Endothelial cell of hepatic sinusoid (primary cell): ENCODE measurements at regions not wholly inside any gene's neighbourhood (a gene's known extent, or its start where the extent isn't known, plus 50 kb on each side); places are given as distances from the start of the nearest gene placed in this dataset.

ENCODE experiments used
- in situ Hi-C: cut with HindIII; loops from 2 replicates; pipeline ENCODE4 v1.10.0; 2017; ENCODE audit warnings: low sequenced_read_pairs

DNA sequence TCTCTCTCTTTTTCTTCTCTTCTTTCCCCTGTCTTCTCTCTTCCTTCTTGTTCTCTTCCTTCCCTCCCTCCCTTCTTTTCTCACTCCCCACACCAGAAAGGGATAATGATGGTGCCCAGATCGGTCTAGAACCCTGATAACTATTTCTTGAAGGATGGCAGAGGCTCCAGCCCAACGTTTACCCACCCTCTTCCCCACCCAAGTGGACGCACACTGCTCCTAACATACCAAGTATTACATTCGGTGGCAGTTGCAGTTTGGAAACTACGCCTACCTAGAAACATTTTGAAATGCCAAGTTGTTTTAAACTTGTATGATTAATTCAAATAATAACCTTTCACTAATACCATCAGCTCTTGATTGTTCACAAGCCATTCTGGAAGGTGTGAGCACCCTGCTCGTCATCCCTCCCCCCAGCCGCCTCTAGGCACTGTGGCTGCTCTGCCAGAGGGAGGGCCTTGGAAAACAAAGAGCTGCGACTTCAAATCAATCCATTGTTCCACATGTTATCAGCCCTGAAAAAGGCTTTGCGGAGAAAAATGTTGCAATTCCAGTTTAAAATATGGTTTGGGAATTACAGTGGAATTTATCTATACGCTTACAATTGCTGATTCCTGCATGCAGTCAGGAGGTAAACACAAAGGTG, 1017.5 kb upstream of the TENM3 start:
- in situ Hi-C loops: no loop called here

DNA sequence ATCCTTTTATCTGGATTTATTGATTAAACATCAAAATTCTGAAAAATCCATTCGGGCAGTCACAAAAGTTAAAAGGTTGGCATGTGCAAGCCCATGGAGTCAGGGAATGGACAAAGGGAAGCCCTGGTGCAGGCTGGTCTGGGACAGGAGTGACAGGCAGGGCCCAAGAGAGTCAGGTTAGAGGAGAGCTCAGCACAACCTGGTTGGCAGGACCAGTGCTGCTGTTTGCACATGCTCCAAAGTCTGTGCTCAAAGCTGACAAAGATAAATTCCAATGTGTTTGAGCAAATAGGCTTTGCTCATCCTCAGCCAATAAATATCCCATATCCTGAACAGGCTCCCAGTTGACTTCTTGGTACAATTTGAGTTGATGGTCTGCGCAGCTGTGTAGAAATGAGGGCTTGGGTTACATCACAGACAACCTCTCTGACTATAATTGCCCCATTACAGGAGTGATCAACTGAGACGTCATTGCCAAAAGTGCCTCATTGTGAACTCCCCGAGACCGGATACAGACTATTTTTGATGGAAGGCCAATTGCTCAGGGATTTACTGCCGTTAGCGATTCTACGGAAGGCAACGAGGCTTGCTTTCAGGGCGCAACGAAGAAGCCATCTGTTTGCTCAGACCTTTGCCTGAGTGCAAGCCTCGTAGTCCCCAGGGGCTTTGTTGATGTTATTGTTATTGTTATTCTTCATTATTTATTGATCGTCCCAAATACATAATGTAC, 1008.1 kb upstream of the TENM3 start:
- in situ Hi-C loops: no loop called here

DNA sequence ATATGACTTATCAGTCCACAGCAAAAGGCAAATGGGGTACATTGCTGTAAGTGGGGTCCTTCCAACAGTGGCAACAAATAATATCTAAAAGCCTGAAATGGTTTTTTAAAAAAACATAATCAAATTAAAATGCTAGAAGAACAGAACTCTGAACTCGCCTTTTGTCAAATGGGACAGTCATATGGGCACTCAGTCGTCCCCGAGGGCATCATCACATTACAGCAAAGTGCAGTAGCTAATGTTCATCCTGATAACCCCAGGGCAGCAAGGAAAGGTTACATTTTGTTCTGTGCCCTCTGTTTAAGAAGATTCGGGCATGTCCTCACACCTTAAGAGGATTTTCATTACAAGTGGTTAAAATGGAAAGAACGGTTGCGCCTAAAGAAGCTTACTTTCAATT, 997.9 kb upstream of the TENM3 start:
- in situ Hi-C loops: loop anchor here (5.0 kb wide), 1 partner anchor 78 kb away; no protein-coding TSS in a partner anchor

GRCh38 chr4:181249031-181249430, 994.2 kb upstream of the TENM3 start:
- in situ Hi-C loops: loop anchor here (5.0 kb wide), 1 partner anchor 82 kb away; no protein-coding TSS in a partner anchor

- in situ Hi-C loops: no loop called here
These were observed 988.4 kb upstream of the TENM3 start for GRCh38 chr4:181254771-181255170.

GRCh38 chr4:181258569-181258968, 984.6 kb upstream of the TENM3 start:
- in situ Hi-C loops: no loop called here

- in situ Hi-C loops: no loop called here
These were observed 984.0 kb upstream of the TENM3 start for GRCh38 chr4:181259081-181259709.

DNA sequence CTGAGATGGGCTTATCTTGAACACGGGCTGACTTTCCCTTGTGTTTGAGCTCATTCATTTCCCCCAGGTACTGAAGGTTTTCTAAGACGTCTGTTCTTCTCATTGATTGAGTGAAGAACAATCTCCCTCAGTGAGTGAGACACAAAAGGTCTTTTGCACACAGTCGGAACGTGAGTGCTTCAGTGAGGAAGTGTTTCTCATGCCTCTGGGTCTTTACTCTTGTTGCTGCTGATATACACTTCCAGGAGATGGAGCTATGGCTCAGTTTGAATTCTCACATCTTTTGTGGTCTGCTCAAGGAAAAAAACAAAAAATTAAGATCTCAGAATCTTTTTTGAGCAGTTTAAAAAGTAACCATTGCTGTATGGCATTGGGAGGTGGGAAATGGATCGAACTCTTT, 981.9 kb upstream of the TENM3 start:
- in situ Hi-C loops: no loop called here

DNA sequence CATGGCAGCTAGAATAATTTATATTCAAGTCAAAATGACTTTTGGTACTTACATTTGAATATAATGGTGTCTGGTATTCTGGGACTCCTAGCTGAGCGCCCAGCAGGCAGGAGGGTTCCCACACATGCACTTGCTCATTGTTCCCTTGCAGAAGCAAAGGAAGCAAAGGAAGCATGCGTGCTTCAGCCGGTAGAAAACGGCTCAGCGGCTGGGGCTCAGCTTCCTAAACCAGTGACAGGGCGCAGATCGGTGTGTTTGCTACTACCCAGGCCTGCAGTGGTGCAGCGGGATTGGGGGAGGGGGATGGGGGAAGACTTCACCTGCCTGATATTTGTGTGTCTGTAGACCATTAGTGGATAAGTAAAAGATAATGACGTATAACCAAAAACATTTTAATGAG, 978.3 kb upstream of the TENM3 start:
- in situ Hi-C loops: no loop called here

DNA sequence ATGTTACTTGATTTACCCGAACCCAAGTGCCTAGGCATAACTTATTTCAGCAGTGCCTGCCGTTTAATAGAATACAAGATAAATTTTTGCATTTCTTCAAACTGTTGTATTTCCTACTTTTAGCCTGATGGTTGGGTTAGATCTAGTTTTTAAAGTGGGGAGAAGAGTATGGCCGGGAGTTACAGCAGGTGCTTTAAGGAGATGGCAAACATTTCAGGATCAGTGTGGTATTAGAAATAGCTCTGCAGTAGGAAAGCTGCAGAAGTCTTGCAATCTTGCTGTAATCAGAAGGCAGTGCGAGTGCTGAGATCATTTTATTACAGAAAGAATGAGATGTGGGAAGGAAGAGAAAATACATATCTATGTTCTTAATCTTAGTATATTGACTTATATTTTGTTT, 977.8 kb upstream of the TENM3 start:
- in situ Hi-C loops: no loop called here

DNA sequence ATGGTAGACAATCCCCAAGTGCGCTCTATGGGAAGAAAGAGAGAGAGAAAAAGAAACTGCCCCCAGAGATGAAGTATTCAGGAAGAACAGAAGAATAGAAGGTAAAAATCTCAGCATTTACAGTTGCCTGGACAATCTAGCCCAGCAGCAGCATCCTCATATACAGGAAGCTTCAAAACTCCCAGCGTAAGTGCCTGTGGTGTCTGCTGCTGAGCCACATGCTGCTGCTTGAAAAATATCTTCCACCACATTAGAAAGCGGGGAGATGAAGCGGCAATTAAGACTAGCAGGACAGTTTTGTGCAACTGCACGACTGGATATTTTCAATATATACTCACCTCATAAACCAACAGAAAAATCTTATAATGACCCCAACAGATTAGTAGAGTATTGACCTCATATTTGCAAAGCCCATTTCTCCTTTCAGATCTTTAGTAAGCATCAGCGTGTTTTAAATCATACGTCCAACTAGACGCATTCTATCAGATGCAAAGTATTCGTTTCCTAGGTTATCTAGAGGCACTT, 972.0 kb upstream of the TENM3 start:
- in situ Hi-C loops: no loop called here

DNA sequence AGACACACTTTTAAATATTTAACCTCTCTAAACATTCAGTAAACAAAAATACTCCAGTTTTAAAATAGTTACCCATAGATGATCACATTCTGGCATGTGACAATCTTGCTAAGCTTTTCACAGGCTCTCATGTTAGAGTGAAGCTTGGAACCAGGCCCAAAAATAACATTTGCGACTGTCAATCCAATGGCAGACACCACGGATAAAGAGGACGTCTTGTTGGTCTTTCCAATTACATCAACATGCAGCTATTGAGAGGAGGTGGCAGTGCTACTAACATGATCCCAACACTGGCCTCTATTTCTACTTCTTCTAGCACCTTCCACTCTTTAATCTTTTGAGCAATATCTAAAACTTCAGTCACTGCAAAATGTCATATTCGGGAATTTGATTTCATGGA, 970.8 kb upstream of the TENM3 start:
- in situ Hi-C loops: no loop called here

DNA sequence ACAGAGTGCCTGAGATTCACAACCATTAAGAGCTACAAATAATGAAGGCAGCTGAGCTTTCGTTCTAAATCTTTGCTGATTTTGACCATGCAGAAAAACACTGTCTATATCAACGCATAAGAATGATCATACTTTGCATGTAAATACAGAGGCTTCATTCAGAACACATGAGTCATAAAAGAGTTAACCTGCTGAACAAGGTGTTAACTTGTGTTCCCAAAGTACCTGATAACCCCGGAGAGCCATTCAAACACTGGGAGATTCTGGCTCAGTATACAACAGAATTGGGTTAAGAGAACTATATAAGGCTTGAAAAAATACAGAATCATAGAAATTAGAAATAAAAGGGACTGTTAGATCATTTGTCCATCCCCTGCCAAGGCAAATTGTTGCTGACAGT, 964.3 kb upstream of the TENM3 start:
- in situ Hi-C loops: no loop called here

DNA sequence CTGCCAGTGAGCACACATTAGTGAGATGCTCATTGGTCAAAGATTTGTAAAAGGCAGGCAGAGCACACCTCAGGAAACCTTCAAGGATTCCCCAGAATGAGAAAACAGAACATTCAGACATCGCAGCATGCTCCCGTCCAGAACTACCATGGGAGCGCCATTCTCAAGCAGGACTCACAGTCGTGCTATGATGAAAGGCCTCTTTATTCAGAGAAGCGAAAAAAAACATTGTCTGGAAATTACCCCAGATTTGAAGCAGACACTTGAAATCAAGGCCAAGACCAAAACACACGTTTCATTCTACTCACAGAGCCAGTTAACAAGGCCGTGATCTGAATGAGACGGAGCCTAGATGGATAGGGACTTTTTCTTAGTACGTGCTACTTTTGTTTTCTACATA, 961.8 kb upstream of the TENM3 start:
- in situ Hi-C loops: no loop called here

DNA sequence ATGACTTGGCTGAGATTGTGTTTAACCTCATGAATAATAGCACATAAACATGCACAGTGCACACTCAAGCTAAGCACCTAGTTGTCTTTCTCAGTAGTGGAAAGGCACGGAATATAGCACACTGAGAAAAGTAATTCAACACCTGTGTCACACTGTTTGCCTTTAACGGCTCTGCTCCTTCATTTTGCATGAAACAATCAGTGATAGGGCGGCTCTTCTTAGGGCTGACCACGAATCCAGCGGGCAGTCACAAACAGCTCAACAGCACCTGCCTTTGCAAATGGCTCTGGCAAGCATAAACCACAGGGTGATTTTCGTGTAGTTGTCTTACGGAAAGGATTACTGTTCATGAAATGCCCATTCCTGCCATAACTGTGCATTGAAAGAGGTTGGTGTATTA, 954.0 kb upstream of the TENM3 start:
- in situ Hi-C loops: no loop called here

GRCh38 chr4:181291615-181292014, 951.6 kb upstream of the TENM3 start:
- in situ Hi-C loops: no loop called here

DNA sequence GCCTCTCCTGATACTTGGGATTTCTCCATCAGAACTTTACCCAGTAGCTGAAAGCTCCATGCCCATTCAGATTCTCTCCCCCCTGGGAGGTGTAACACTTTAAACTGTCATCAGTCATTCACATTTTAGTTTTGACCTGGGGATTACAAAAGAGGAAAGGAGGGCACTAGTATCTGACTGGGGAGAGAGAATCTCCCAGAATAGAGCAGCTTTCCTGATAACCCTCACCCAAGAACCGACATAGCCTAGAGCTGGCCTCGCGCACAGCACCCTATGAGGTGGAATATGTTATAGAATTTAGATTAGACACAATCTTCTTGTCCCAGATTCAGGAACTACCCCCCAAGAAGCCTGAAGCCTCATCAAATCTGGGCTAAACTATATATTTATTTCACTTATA, 950.2 kb upstream of the TENM3 start:
- in situ Hi-C loops: no loop called here

GRCh38 chr4:181293541-181293940, 949.7 kb upstream of the TENM3 start:
- in situ Hi-C loops: no loop called here

DNA sequence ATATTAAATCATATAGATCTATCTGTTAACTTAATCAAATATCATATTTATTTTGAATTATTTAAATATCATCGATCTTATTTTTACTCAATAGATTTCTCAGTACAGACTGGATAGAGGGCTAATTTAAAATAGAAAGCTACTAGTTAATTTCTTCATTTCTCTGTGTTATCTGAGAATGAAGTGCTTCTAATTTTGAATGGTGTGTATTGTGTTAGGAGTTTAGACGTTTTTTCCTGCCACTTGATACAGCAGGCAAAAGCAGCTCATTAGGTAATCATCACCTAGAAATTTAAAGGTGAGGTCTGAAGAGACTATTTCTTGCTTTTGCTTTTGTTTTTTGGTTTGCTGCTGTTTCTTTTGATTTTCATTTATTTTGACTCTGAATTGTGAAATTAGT, 948.8 kb upstream of the TENM3 start:
- in situ Hi-C loops: no loop called here

DNA sequence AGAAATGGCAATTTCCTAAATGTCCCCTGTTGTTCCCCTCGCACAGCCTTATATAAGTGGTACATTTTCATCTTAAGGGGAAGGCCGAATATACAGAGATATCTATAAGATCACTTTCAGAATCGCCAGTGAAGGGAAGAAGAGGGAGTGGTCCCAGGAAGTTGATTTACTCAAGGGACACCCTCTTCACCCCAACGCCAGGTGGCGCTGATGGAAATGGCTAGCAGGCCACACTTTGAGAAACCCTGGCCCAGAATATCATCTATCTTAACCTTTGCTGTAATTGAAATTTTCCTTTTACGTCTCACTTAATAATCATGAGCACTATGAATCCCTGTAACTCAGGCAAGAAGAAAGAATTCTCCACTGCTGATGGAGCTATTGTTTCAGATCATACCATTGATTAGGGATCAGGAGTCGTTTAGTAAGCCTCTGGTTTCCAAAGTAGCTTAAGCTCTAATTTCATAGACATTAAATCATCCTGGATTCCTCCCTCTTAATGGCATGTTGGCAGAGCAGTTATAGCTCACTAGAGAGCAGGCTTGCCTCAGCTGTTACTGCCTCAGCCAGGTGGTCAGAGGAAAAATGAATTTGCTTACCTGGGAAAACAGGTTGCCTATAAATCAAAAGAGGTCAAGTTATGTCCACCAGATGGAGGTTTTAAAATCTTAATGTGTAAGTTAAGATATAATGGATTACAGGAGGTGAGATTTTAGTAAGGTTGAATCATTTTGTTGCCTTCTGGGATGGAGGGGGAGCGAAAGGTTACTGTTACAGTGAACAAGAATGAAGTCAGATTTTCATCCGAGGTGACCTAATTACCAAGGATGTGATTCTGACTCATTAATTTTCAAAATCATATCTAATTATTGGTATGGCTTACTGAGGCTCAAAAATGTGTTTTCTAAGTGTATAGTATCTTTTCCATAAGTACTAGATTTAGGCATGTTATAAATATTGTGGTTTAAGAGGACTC, 941.2 kb upstream of the TENM3 start:
- in situ Hi-C loops: no loop called here

DNA sequence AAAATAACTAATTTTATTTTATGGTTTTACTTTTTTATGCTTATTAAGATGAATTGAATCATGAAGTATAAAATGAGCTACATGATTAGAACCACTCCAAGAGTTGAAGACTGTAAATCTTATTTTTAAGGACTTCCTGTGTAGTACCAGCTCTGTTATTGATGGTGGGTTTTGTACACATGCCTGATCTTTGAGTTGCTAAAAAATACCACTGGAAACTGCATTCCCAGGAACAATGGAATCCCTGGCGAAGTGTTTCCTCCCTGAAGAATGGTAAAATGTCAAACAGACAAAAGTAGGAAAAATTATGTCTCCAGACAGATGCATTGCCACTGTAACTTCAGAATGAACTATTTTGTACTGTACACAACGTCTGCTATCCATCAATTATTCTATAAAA, 935.4 kb upstream of the TENM3 start:
- in situ Hi-C loops: no loop called here
